ENCODE measurements at regions not wholly inside any gene's neighbourhood (a gene's known extent, or its start where the extent isn't known, plus 50 kb on each side); places are given as distances from the start of the nearest gene placed in this dataset.

DNA sequence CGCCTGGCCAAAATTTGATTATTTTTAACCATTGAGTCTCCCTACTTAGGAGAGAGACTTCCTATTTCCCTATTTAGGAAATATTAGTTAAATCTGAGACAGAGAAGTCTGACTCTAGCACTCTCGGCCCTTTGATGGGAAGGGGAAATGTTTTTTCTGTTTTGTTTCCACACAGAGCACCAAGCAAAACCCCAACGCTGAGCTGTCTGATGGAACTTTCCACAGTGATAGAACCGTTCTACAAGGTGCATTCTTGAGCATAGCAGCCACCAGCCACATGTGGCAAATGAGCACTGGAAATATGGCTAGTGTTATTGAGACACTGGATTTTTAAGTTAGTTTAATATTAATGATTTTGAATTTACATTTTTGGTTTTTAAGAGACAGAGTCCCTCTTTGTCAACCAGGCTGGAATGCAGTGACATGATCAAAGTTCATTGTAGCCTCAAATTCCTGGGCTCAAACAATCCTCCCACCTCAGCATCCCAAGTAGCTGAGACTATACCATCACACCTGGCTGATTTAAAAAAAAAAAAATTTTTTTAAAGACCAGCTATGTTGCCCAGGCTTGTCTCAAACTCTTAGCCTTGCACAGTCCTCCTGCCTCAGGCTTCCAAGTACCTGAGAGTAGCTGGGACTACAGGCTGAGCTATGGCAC, 77.3 kb upstream of the GALNT2 start:
- no peak overlapping the region for H3K4me3 ChIP-seq
- TF ChIP-seq POLR2AphosphoS5 (IDR thresholded peaks at IDR 0.05) (no peak), POLR2A (IDR thresholded peaks at IDR 0.05) (no peak)
- TF ChIP-seq, protein P1, sequence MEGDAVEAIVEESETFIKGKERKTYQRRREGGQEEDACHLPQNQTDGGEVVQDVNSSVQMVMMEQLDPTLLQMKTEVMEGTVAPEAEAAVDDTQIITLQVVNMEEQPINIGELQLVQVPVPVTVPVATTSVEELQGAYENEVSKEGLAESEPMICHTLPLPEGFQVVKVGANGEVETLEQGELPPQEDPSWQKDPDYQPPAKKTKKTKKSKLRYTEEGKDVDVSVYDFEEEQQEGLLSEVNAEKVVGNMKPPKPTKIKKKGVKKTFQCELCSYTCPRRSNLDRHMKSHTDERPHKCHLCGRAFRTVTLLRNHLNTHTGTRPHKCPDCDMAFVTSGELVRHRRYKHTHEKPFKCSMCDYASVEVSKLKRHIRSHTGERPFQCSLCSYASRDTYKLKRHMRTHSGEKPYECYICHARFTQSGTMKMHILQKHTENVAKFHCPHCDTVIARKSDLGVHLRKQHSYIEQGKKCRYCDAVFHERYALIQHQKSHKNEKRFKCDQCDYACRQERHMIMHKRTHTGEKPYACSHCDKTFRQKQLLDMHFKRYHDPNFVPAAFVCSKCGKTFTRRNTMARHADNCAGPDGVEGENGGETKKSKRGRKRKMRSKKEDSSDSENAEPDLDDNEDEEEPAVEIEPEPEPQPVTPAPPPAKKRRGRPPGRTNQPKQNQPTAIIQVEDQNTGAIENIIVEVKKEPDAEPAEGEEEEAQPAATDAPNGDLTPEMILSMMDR (IDR thresholded peaks at IDR 0.05): no peak
- no peak overlapping the region for H3K27ac ChIP-seq
- no peak for DNase-seq (ENCODE audit: low spot score in 2 of 2)
- H3K27me3 ChIP-seq: no peaks in the 10 kb centered on the region
- no peaks in the 10 kb centered on the region for H3K4me1 ChIP-seq
- no peaks in the 10 kb centered on the region for H3K36me3 ChIP-seq
- no peaks in the 10 kb centered on the region for H3K9me3 ChIP-seq
- intact Hi-C loops (cut with DNase I; ENCODE audit: low total_unique reads): no loop called here

DNA sequence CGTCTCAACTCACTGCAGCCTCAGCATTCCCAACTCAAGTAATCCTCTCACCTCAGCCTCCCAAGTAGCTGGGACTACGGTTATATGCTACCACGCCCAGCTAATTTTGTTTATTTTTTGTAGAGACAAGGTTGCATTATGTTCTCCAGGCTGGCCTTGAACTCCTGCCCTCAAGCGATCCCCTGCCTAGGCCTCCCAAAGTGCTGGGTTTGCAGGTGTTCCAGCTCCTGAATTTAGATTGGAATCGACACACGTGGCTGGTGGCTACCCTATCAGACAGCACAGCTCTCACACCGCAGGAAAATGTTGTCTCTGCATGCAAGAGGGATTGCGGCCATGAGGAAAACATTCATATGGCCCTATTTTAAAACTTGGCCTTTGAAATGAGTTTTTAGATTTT, 76.7 kb upstream of the GALNT2 start:
- no peaks in the 10 kb centered on the region for H3K27me3 ChIP-seq
- H3K4me3 ChIP-seq: no peak overlapping the region
- intact Hi-C loops (cut with DNase I; ENCODE audit: low total_unique reads): no loop called here
- no peaks in the 10 kb centered on the region for H3K4me1 ChIP-seq
- no peak for DNase-seq (ENCODE audit: low spot score in 2 of 2)
- H3K9me3 ChIP-seq: no peaks in the 10 kb centered on the region
- TF ChIP-seq, protein P1 (IDR thresholded peaks at IDR 0.05): no peak
- TF ChIP-seq POLR2A (IDR thresholded peaks at IDR 0.05) (no peak), POLR2AphosphoS5 (IDR thresholded peaks at IDR 0.05) (no peak)
- no peak overlapping the region for H3K27ac ChIP-seq
- H3K36me3 ChIP-seq: no peaks in the 10 kb centered on the region

DNA sequence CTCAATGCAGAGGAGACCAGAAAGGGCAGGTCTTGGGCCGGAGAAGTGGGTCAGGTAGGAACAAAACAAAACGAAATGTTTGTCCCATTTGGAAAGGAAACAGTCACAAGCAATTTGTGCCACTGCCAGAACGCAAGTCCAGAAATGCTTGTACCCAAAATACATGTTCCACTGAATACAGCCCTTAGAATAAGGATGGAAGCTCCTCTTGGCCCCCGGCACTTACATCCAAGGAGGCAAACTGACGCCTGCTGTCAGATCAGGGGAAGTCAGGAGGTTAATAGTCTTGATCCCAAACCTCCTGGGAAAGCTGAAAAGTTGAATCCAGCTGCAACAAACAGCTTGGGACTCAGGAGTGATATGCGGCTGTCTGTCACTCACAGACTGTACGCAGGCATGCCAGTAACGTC, 75.9 kb upstream of the GALNT2 start:
- Histone ChIP-seq H3K27ac (no peak overlapping the region), H3K36me3 (no peaks in the 10 kb centered on the region), H3K4me1 (no peaks in the 10 kb centered on the region), H3K27me3 (no peaks in the 10 kb centered on the region), H3K4me3 (no peak overlapping the region), H3K9me3 (no peaks in the 10 kb centered on the region)
- TF ChIP-seq, protein P1 (IDR thresholded peaks at IDR 0.05): no peak
- TF ChIP-seq POLR2A (IDR thresholded peaks at IDR 0.05): no peak
- TF ChIP-seq POLR2AphosphoS5 (IDR thresholded peaks at IDR 0.05): no peak
- DNase-seq (ENCODE audit: low spot score in 2 of 2): no peak
- intact Hi-C loops (cut with DNase I; ENCODE audit: low total_unique reads): no loop called here

DNA sequence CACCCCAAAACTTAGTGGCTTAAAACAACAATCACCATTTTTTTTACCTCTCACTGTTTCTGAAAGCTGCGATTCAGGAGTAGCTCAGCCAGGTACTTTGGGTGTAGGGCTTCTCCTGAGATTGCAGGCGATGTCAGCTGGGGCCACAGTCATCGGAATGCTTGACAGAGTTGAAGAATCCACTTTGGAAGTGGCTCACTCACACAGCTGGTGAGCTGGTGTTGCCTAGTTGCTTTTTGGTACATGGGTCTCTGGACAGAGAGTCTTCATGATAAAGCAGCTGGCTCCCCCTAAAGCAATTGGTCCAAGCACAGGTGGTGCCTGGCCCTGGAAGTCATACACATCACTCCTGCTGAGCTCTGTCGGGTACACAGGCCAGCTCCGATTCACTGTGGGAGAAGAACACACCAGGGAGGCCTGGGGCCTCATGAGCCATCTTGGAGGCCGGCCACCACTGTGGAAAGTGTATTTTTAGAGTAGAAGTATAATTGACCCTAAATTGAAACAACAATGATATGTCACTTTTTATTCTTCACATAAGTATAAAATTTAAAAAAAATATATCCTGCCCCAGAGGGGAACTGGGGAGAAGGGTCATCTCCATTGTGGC, 75.2 kb upstream of the GALNT2 start:
- Histone ChIP-seq H3K4me3 (no peak overlapping the region), H3K36me3 (no peaks in the 10 kb centered on the region), H3K9me3 (no peaks in the 10 kb centered on the region), H3K4me1 (no peaks in the 10 kb centered on the region), H3K27ac (no peak overlapping the region), H3K27me3 (no peaks in the 10 kb centered on the region)
- TF ChIP-seq POLR2A (IDR thresholded peaks at IDR 0.05): no peak
- no peak for TF ChIP-seq POLR2AphosphoS5 (IDR thresholded peaks at IDR 0.05)
- TF ChIP-seq, protein P1 (IDR thresholded peaks at IDR 0.05): no peak
- intact Hi-C loops (cut with DNase I; ENCODE audit: low total_unique reads): no loop called here
- no peak for DNase-seq (ENCODE audit: low spot score in 2 of 2)

DNA sequence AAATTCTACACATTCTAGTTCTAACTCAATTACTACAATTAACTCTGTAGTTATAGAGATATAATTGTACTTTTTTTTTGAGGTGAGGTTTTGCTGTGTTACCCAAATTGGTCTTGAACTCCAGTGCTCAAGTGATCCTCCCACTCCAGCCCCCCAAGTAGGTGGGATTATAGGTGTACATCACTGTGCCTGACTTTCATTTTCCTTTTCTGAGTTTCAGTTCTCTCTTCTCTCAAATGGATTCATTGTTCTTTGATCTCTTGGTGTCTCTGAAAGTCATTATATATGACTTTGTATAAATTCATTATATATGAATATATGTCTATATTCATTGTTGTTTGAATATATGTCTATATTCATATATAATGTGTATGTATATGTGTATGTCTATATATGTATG, 74.0 kb upstream of the GALNT2 start:
- no peak for TF ChIP-seq POLR2AphosphoS5 (IDR thresholded peaks at IDR 0.05)
- TF ChIP-seq POLR2A (IDR thresholded peaks at IDR 0.05): no peak
- TF ChIP-seq, protein P1 (IDR thresholded peaks at IDR 0.05): no peak
- no peak for DNase-seq (ENCODE audit: low spot score in 2 of 2)
- H3K4me3 ChIP-seq: no peak overlapping the region
- no peak overlapping the region for H3K27ac ChIP-seq
- no peaks in the 10 kb centered on the region for H3K27me3 ChIP-seq
- intact Hi-C loops (cut with DNase I; ENCODE audit: low total_unique reads): no loop called here
- no peaks in the 10 kb centered on the region for H3K36me3 ChIP-seq
- no peaks in the 10 kb centered on the region for H3K9me3 ChIP-seq
- H3K4me1 ChIP-seq: no peaks in the 10 kb centered on the region
